ENCODE measurements at regions not wholly inside any gene's neighbourhood (a gene's known extent, or its start where the extent isn't known, plus 50 kb on each side); places are given as distances from the start of the nearest gene placed in this dataset.

DNA sequence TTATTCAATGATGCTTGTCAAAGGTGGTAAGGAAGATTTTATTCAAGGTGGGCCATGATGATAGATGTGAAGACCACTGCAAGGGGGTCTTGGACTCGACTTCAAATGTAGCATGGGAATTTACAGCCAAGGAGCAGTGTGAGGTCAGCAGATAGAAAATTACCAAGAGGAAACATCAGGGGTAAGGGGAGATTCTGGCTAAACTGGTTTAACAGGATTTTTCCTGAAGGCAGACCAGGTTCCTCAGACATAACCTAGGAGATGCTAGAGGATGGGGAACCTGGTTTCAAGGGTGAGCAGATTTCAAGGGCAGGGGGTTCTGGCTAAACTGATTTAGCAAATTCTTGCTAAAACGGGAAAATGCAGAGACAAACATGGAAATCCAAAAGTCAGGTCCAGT, 464.9 kb downstream of the TAFA4 start:
- no peak for DNase-seq (ENCODE audit: low read depth)

DNA sequence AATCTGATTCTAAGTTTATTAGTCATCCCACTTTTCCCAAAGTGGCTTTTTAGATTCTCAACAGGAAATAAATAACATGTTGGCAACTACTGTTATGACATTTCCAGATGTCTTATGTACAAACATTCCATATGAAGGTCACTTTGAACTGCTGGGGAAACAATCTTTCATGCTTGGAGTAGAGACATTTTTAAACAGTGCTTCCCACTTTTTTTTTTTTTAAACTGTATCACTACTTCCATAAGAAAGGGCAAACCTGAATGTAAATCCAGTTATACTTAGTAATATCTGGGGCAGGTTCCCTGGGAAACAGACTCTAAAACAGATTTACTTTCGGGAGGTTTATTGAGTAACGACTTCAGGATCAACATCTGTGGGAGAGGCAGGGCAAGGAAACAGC, 473.8 kb downstream of the TAFA4 start:
- DNase-seq (ENCODE audit: low read depth) = no peak

DNA sequence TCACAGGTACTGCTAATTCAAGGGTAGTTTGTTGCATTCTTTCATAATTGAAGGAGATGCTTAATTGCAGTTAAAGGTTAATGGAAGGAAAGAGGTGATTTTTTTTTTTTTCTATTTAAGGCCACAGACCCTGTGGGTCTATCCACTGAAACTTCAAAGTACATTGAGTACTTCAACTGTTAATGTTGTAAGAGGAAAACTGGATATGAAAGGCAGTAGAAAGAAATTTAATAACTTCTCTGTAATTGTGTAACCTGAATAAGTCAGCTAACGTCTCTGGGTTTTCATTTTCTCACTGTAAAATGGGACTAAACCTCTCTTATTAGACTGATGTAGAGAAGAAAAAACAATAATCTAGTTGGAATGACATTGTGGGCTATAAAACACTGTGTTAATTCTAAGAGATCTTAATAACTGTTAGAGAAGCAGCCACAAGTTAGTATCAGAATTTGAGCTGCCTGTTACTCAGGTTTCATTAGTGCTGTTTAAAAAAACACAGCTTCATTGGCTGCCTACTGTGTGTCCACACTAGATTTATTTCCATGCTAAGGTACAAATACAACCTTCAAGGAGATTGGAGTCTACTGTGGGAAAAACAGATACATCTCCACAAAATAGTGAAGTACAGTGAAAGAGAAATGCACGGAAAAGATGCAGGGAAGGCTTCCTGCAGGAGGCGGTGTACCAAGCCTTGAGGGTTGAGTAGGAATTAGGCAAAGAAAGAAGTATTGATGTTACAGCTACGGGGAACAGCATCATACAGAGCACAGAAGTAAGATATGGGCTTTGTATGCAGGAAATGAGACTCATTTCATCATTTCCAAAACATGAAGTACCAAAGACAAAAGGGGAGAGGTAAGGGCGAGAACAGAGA, 483.6 kb downstream of the TAFA4 start:
- DNase-seq (ENCODE audit: low read depth) = no peak

DNA sequence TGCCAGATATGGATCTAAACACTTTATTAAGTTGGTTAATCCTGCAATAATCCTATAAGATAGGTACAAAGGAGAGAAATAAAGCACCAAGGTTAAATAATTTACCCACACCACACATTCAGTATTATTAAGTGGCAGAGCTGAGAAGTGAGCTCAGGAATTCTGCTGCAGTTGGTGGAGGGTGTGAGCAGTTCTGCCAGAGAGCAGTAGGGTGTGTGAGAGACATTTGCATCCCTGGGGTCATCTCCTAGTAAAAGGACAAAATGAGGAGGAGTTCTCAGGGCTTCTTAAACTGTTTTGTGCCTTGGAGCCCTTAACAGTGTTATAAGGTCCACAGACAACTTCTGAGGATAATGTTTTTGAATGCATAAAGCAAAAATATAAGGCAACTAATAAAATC, 484.5 kb downstream of the TAFA4 start:
- DNase-seq (ENCODE audit: low read depth) = no peak

DNA sequence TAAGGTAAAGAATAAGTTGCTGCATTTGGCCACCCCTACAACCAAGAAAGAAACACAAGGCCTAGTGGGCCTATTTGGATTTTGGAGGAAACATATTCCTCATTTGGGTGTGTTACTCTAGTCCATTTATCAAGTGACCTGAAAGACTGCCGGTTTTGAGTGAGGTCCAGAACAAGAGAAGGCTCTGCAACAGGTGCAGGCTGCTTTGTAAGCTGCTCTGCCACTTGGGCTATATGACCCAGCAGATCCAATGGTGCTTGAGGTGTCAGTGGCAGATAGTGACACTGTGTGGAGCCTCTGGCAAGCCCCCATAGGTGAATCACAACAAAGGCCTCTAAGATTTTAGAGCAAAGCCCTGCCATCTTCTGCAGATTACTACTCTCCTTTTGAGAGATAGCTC, 491.3 kb downstream of the TAFA4 start:
- DNase-seq (ENCODE audit: low read depth) = no peak

DNA sequence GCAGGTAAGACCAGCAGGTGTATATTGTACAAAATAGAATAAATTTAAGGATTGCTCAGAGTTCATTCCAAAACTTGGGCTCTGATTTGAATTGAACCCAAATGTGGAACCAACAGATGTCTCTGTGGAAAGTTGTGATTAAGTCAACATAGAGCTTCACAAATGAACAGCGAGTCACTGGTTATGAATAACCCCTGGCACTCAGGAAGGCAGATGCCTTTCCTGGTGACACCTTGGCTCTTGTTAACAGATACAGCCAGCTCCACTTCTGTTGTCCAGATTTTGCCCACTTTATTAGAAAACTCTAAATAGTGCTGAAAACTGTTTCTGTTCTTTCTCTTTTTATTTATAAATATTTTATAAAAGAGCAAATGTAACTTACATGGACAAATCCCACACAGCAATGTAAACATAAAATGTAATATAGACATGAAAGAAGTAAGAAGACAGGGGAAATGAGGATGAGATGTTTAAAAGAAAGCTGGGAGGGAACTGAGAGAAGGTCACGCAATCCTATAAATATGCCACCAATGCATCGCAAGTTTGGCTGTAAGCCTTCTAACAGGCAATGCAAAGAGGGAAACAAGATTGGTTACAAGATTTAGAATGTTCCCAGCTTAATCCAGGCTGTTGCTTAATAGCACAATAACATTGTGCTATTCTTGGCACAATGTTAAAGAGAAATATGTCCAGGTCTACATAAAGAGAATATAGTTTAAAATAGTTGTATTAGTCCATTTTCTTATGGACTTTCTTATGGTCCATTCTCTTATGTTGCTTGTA, 495.5 kb downstream of the TAFA4 start:
- DNase-seq (ENCODE audit: low read depth) = no peak

DNA sequence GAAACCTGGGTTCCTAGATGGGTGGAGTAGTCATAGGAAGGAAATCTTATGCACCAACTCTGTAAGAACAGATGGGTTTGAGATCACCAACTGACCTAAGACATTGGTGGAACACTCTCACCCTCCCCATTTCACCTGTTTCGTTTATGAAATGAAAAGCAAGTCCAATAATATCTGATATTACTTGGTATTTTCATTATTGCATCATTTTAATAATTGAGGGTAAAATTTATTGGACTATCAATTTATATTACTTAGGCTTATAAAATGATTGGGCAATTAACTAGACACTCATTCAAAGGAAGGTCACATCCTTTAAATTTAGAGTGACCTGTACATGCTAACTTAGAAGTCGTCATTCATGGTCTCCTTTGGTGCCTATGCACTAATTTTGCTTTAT, 503.9 kb downstream of the TAFA4 start:
- no peak for DNase-seq (ENCODE audit: low read depth)

DNA sequence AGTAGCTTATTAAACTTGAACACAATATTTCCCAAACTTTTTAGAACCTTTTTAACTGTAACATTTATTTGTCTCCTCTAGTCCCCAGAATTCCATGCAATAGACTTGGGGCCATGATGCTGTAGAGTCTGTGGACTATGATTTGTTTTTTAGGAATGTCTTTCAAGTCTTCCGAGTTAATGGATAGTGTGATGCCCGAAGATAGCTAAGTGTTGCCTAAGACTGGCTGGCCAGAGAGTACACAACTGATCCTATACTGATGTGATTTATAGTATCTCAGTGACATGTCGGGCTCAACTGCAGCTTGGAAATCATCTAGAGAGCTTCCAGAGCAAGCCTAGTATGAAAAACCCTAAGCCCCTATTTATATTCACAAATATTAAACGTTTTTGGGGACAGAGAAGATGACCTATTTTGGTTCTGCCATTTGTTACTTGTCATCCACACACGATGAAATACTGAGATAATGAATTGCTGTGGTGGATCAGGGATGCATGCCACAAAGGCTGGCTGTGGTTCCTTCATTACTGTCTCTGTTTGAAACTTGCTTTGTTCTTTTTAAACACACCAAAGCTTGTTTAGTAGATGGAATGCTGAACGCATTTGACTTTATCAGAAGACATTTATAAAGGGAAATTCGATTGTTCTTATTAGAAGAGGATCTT, 507.4 kb downstream of the TAFA4 start:
- no peak for DNase-seq (ENCODE audit: low read depth)

DNA sequence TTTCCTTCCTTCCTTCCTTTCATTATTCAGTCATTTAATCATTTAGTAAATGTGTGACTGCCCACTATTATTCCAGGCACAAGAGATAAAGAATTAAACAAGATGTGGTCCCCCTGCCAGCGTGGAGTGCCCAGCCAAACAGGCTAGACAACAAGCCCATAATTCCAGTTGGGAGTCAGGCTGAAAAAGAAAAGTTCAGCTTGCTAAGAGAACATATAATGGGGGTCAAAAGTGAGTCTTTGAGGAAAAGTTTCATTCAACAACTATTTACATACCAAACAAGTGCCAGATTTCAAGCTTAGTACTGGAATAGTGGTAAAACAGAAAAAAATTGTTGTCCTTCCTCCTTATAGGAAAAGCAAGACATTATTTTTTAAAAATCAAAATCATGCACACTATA, 523.7 kb downstream of the TAFA4 start:
- DNase-seq (ENCODE audit: low read depth) = no peak

DNA sequence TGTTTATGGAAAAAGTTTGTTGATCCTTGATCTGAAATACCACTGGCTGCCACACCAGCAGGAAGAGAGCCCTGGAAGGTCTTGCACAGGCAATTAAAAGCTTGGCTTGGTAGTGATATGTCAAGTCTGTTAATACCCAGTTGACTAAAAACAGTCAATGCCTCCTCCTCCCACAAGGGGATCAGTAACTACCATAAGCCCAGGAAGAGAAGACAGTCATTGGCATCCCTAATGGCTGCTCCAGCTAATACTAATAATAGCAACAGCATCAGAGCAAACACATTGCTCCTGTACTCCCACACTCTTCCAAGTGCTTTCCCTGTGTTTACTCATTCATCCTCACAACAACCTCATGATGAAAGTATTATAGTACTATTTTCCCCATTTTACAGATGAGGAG, 528.6 kb downstream of the TAFA4 start:
- no peak for DNase-seq (ENCODE audit: low read depth)

DNA sequence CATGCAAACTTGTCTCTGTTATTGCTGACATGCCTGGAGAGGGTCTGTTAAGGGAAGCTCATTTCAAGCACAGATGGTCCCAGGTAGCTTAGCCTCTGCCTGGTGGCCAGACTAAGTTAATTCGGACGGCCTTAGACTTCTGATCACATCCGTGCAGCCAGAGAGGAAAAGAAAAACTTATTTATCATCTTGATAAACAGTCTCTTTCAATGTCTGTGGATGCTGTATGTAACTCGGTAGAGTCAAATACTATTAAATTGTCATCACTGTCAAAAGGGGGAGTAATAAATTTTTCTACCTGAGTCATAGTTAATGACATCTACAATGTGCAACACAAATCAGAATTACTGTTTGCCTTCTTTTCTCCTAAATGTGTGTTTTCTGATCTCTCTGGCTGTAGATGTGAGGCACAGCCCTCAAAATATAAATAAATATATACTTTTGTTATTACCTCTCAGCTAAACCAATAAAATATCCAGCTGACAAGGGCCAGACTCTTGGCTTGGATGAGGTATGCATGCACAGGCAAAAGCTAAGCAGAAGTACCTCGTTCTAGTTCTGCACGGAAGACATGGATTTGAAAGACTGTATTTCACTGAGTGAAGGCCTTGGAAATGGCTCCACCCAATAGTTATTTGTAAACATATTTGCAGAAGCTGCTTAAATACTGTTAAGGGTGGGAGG, 530.0 kb downstream of the TAFA4 start:
- DNase-seq (ENCODE audit: low read depth) = no peak

DNA sequence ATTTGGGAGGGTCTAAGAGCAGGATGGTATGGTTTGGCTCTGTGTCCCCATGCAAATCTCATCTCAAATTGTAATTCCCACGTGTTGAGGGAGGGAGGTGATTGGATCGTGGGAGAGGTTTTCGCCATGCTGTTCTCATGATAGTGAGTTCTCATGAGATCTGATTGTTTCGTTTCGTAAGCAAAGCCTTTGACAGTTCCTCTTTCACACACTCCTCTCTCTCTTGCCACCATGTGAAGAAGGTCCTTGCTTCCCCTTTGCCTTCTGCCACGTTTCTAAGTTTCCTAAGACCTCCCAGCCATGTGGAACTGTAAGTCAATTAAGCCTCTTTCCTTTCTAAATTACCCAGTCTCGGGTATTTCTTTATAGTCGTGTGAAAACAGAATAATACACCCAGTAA, 553.7 kb downstream of the TAFA4 start:
- no peak for DNase-seq (ENCODE audit: low read depth)

DNA sequence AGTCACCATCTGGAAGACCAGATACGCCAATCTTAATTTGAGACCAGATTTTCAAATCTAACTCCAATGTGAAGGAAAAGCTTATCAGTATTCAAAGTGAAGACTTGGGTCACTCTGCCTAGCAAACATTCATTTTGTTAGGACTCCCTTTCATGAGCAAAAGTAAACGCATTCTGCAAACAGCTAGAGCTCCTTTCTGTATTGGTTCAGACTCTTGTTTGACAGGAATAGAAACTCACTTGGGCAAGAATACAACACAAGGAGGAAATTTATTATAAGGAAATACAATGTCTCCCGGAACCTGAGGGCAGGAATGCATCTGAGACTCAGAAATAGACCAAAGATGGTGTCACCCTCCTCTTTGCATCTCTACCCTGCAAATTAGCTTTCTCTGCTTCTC, 558.6 kb downstream of the TAFA4 start:
- DNase-seq (ENCODE audit: low read depth) = no peak

DNA sequence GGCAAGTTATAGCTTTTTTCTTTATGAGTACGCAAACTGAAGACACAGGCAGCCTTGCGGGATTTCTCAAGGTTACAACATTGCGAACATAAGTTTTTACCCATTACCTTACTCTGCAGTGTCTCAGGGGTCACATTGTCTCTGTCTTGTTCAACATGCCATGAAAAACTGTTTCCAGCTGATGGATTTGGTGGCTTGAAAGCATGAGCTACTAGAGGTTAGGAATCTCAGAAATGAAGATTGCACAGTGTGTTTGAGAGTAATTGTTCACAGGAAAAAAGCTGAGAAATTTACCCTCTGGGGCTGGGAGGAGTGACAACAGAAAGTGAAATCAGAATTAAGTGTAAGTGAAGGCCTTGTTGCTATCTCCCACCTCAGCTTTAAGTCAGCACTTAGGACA, 568.6 kb downstream of the TAFA4 start:
- DNase-seq (ENCODE audit: low read depth) = no peak

DNA sequence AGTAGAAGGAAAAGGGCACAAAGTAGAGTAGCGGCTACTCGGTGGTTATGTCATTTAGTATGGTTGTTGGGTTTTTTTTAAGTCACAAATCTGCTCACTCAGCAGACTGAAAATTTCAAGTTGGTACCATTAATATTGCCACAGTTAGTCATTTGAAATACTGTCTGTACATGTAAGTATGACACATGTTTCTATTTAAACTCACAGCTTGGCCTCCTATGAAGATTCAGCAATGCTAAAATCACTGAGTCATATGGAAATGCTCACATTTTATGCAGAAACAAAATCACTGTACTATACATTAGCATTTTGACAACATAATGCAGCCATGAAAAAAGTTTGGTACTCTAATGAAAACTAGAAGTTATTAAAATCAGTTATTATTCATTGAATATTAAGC, 571.9 kb downstream of the TAFA4 start:
- no peak for DNase-seq (ENCODE audit: low read depth)

DNA sequence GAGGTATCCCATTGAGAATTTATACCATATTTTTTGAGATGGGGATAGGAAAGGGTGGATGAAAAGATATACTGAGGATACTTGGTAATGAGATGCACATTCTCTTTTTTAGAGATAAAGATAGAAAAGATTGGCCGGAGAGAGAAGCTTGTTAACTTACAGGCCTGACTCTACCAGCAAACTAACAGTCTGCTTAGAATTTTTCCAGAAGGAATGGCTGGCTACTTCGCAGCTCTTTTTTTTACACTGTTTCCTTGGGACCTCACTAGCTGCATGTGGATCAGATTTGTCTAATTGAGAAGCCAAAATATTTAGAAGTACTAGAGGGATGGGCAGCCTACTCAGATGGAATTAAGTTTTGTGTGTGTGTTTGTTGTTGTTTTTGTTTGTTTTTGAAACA, 586.6 kb downstream of the TAFA4 start:
- DNase-seq (ENCODE audit: low read depth) = no peak

DNA sequence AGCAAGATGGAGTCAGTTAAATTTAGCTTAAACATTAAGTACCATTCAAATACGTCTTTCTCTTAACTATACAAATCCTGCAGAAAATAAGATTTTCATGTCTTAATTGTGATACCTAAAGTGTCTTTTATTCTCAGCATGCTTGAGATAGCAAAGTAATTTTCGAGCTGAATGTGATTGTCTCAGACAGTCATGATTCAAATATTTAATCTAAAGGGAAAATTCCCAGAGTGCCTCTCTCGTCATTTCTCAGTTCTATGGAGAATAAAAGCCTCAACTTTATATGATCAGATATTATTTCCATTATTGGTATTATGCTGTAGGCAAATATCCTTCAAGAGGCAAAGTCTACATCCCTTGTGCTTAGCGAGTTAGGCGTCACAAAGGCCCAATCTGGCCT, 589.9 kb downstream of the TAFA4 start:
- DNase-seq (ENCODE audit: low read depth) = no peak

DNA sequence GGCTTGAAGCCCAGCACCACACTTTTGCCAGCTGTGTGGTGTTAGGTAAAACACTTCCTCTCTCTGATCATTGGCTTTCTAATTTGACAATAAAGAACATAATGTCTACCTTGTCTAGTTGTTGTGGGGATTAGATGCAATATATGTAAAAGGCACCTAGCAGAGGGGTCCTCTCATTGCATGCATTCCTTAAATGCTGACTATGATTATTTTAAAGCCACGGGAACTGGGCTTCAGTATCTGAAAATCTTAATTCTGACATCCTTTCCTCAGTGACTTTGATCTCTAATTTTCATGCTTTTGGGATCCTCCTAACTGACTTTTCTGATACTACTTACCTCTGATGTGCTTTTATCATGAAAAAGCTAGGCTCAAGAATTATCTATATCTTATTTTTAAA, 596.3 kb downstream of the TAFA4 start:
- no peak for DNase-seq (ENCODE audit: low read depth)

DNA sequence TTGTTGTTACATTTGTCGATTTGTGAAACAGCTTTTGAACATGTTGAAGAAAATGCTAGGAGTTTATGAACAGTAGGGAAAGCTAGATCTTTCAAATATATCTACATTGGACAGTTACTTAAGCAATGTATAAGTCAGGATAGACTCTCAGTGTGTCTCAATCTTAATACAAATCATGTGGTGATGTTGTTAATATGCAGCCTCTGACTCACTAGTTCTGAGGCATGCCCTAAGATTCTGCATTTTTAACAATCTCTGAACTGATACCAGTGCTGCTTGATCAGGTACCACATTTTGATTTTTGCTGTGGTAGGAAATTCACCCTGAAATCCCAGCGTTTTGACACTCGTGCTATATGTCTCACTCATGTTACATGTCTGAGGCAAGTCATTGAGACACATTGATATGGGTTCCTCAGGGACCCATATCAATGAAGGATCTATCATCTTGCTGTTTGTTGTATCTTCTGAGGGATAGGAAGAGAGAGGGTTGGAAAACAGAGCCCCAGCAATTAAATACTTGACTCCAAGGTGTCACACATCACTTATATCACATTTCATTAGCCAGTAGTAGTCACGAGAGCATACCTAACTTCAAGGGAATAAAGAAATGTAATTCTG, 597.9 kb downstream of the TAFA4 start:
- no peak for DNase-seq (ENCODE audit: low read depth)

DNA sequence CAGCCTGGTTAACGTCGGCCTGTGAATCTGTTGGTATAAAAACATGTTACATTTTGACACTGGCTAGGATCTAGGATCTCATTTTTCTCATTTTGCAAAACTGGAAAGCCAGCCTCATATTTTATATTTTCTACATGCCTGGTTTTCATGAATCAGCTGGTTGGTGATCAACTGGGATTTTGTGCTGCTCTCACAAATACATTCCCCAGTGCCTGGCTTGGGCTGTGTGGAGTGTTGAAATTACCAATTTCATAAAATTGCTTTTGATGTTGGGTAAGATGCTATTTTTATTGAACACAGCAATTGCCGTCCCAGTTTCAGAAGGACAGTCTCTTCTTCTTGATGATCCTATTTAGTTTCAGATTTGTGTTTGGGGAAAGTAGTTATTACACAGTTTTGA, 604.3 kb downstream of the TAFA4 start:
- DNase-seq (ENCODE audit: low read depth) = no peak

DNA sequence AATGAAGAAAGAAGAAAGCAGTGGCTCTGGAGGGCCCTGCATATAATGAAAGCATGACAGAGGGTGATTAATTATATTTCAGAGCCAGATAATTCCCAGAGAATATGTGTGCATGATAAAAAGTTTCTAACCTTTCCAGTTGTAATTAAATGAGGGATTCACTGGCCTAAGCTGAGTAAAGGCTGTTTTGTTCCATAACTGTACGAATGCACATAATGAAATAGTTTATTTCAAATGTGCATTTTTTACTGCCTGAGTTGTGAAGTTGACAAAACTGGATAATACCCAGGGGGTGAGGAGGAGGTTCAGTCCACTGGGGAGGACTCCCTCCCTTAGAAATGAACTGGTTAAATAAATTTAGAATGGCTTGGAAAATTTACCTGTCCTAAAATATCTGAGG, 616.4 kb downstream of the TAFA4 start:
- DNase-seq (ENCODE audit: low read depth) = no peak

DNA sequence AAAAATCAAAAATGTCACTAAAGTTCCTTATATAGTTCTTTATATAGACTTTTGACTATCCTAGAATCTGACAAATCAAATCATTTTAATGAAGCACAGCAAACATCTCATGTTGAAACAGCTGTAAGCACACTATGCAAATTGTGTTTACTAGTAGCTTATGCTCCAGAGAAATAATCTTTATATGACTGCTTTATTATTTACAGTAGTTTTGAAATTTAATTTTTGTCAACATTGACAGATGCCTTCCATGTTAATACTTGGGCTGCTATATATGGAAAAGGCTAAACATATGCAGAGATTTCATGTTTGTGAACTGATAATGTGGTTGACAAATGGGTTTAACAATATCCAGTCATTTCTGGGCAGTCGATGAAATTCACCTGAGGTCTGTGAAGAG, 616.8 kb downstream of the TAFA4 start:
- no peak for DNase-seq (ENCODE audit: low read depth)
